DMS53 treated with DMSO at 0.1 percent for 48 hours (cell line): ENCODE measurements at regions not wholly inside any gene's neighbourhood (a gene's known extent, or its start where the extent isn't known, plus 50 kb on each side); places are given as distances from the start of the nearest gene placed in this dataset.
"Not testable (repeated sequence)": the region's sequence is repeated elsewhere in the genome, so short reads cannot be mapped to it uniquely, and the experiment has no call there.

ENCODE experiments used
- DNase-seq: peaks from one replicate; lab custom pipeline; 2025; ENCODE audit not compliant: unreplicated experiment; lab: John Stamatoyannopoulos, UW

GRCh38 chr5:164466033-164466432, 960.6 kb downstream of the MAT2B start:
- no peak for DNase-seq

GRCh38 chr5:164470312-164470711, 964.9 kb downstream of the MAT2B start:
- no peak for DNase-seq

GRCh38 chr5:164472165-164472564, 966.7 kb downstream of the MAT2B start:
- DNase-seq = no peak

GRCh38 chr5:164475339-164475977, 970.0 kb downstream of the MAT2B start:
- DNase-seq = no peak

- DNase-seq = no peak
These were observed 975.9 kb downstream of the MAT2B start for GRCh38 chr5:164481270-164481669.

- DNase-seq = no peak
These were observed 976.9 kb downstream of the MAT2B start for GRCh38 chr5:164482351-164482750.

- DNase-seq = no peak
These were observed 979.5 kb downstream of the MAT2B start for GRCh38 chr5:164484948-164485347.

- no peak for DNase-seq
These were observed 982.5 kb downstream of the MAT2B start for GRCh38 chr5:164487939-164488338.

GRCh38 chr5:164497311-164498064, 992.1 kb downstream of the MAT2B start:
- no peak for DNase-seq

- DNase-seq = no peak
These were observed 993.0 kb downstream of the MAT2B start for GRCh38 chr5:164498438-164498837.

GRCh38 chr5:164500856-164501255, 995.4 kb downstream of the MAT2B start:
- no peak for DNase-seq

- DNase-seq = no peak
These were observed 995.9 kb downstream of the MAT2B start for GRCh38 chr5:164501344-164501743.

GRCh38 chr5:164504141-164504772, 998.8 kb downstream of the MAT2B start:
- DNase-seq = peak; percentile 43

GRCh38 chr5:164505791-164506190, 1000.4 kb downstream of the MAT2B start:
- no peak for DNase-seq

- no peak for DNase-seq
These were observed 1012.8 kb downstream of the MAT2B start for GRCh38 chr5:164518067-164518740.

- DNase-seq = no peak
These were observed 1013.3 kb downstream of the MAT2B start for GRCh38 chr5:164518741-164519080.

GRCh38 chr5:164532235-164532900, 1026.9 kb downstream of the MAT2B start:
- DNase-seq = no peak

- not testable (repeated sequence) for DNase-seq
These were observed 1028.0 kb downstream of the MAT2B start for GRCh38 chr5:164533426-164533825.

GRCh38 chr5:164540174-164540573, 1034.8 kb downstream of the MAT2B start:
- DNase-seq = no peak

- DNase-seq = no peak
These were observed 1040.1 kb downstream of the MAT2B start for GRCh38 chr5:164545507-164545906.

- no peak for DNase-seq
These were observed 1048.4 kb downstream of the MAT2B start for GRCh38 chr5:164553851-164554250.
